H9 (cell line): ENCODE measurements at regions not wholly inside any gene's neighbourhood (a gene's known extent, or its start where the extent isn't known, plus 50 kb on each side); places are given as distances from the start of the nearest gene placed in this dataset.

ENCODE experiments used
- DNase-seq: peaks from one replicate; pipeline ENCODE4 v3.0.0-alpha.2; 2017
- H2AFZ ChIP-seq: one replicate; pipeline ENCODE4 v1.6.1; 2013; ENCODE audit warnings: mild to moderate bottlenecking, low read length, control low read depth, moderate library complexity
- H2AK5ac ChIP-seq: 2 replicates; pipeline ENCODE4 v1.6.1; 2013; ENCODE audit warnings: low read length, control low read depth, mixed read lengths; ENCODE audit not compliant: insufficient read length
- H2BK120ac ChIP-seq: one replicate; pipeline ENCODE4 v1.6.1; 2013; ENCODE audit warnings: low read depth, mild to moderate bottlenecking, low read length, control low read depth, inconsistent platforms; ENCODE audit not compliant: poor library complexity, severe bottlenecking
- H2BK12ac ChIP-seq: 2 replicates; pipeline ENCODE4 v1.6.1; 2013; ENCODE audit warnings: low read length, control low read depth, mixed read lengths, low read depth; ENCODE audit not compliant: insufficient read length
- H2BK15ac ChIP-seq: 2 replicates; pipeline ENCODE4 v1.6.1; 2013; ENCODE audit warnings: low read depth, low read length, control low read depth
- H2BK20ac ChIP-seq: one replicate; pipeline ENCODE4 v1.6.1; 2013; ENCODE audit warnings: low read depth, mild to moderate bottlenecking, low read length, control low read depth, inconsistent platforms; ENCODE audit not compliant: poor library complexity, severe bottlenecking
- H2BK5ac ChIP-seq: 2 replicates; pipeline ENCODE4 v1.6.1; 2013; ENCODE audit warnings: low read length, control low read depth, mixed read lengths; ENCODE audit not compliant: insufficient read length
- H3K14ac ChIP-seq: 2 replicates; pipeline ENCODE4 v1.6.1; 2013; ENCODE audit warnings: low read length, control low read depth; ENCODE audit not compliant: insufficient read depth
- H3K18ac ChIP-seq: 2 replicates; pipeline ENCODE4 v1.6.1; 2013; ENCODE audit warnings: low read depth, mild to moderate bottlenecking, mixed read lengths, low read length, control low read depth; ENCODE audit not compliant: insufficient read length
- H3K23ac ChIP-seq: 2 replicates; pipeline ENCODE4 v1.6.1; 2013; ENCODE audit warnings: low read length, control low read depth, mixed read lengths, low read depth; ENCODE audit not compliant: insufficient read length
- H3K23me2 ChIP-seq: 2 replicates; pipeline ENCODE4 v1.6.1; 2013; ENCODE audit warnings: low read depth, mild to moderate bottlenecking, mixed read lengths, low read length, control low read depth; ENCODE audit not compliant: insufficient read length, poor library complexity, severe bottlenecking
- H3K27ac ChIP-seq: 2 replicates; pipeline ENCODE4 v1.5.1; 2013; ENCODE audit warnings: low read length, control low read depth, mixed read lengths, low read depth; ENCODE audit not compliant: insufficient read length
- H3K27me3 ChIP-seq: 2 replicates; pipeline ENCODE4 v1.6.1; 2013; ENCODE audit warnings: low read length, control low read depth, inconsistent platforms; ENCODE audit not compliant: insufficient read depth
- H3K4ac ChIP-seq: 2 replicates; pipeline ENCODE4 v1.6.1; 2013; ENCODE audit warnings: low read depth, mild to moderate bottlenecking, control low read depth, inconsistent platforms, low read length, moderate library complexity
- H3K4me1 ChIP-seq: 2 replicates; pipeline ENCODE4 v1.6.1; 2013; ENCODE audit warnings: low read length, control low read depth, inconsistent platforms; ENCODE audit not compliant: insufficient read depth
- H3K4me2 ChIP-seq: 2 replicates; pipeline ENCODE4 v1.6.1; 2013; ENCODE audit warnings: low read length, control low read depth, mixed read lengths; ENCODE audit not compliant: insufficient read length, insufficient read depth
- H3K56ac ChIP-seq: 2 replicates; pipeline ENCODE4 v1.6.1; 2013; ENCODE audit warnings: low read depth, mild to moderate bottlenecking, mixed read lengths, low read length, control low read depth; ENCODE audit not compliant: insufficient read length
- H3K79me1 ChIP-seq: 2 replicates; pipeline ENCODE4 v1.6.1; 2013; ENCODE audit warnings: low read depth, mild to moderate bottlenecking, moderate library complexity, low read length, control low read depth, inconsistent platforms; ENCODE audit not compliant: insufficient read depth, poor library complexity, severe bottlenecking
- H3K79me2 ChIP-seq: 2 replicates; pipeline ENCODE4 v1.6.1; 2013; ENCODE audit warnings: low read length, control low read depth, inconsistent platforms; ENCODE audit not compliant: insufficient read depth
- H3K9ac ChIP-seq: 2 replicates; pipeline ENCODE4 v1.6.1; 2013; ENCODE audit warnings: low read length, control low read depth, mixed read lengths; ENCODE audit not compliant: insufficient read length; ENCODE audit errors: extremely low read depth
- H3K9me3 ChIP-seq: one replicate; pipeline ENCODE4 v1.6.1; 2013; ENCODE audit warnings: low read depth, low read length, inconsistent platforms; ENCODE audit not compliant: control insufficient read depth
- H3T11ph ChIP-seq: one replicate; pipeline ENCODE4 v1.6.1; 2013; ENCODE audit warnings: mild to moderate bottlenecking, low read length, control low read depth, inconsistent platforms
- H4K20me1 ChIP-seq: one replicate; pipeline ENCODE4 v1.6.1; 2013; ENCODE audit not compliant: control insufficient read depth, insufficient read length, insufficient read depth
- H4K5ac ChIP-seq: 2 replicates; pipeline ENCODE4 v1.6.1; 2013; ENCODE audit warnings: low read depth, mild to moderate bottlenecking, mixed read lengths, low read length, control low read depth; ENCODE audit not compliant: insufficient read length
- H4K8ac ChIP-seq: replicated peaks from 2 replicates; pipeline ENCODE4 v1.6.1; 2013; ENCODE audit warnings: low read length, control low read depth, mixed read lengths, low read depth; ENCODE audit not compliant: insufficient read length
- H4K91ac ChIP-seq: 2 replicates; pipeline ENCODE4 v1.6.1; 2013; ENCODE audit warnings: low read depth, mild to moderate bottlenecking, moderate library complexity, mixed read lengths, low read length, control low read depth; ENCODE audit not compliant: insufficient read length
- H3K27ac Mint-ChIP-seq, 3 experiments: 2 replicates in 2 of 3; 3 replicates in 1 of 3; pipeline ENCODE4 v1.8.0; 2020 to 2021; ENCODE audit warnings: mixed read lengths in 3 of 3, mild to moderate bottlenecking in 1 of 3, moderate library complexity in 1 of 3
- H3K27me3 Mint-ChIP-seq: 2 replicates; pipeline ENCODE4 v1.8.0; 2021; ENCODE audit warnings: low read depth, mild to moderate bottlenecking, moderate library complexity, mixed read lengths
- H3K36me3 Mint-ChIP-seq, 3 experiments: 2 replicates in 2 of 3; 3 replicates in 1 of 3; pipeline ENCODE4 v1.8.0; 2020 to 2021; ENCODE audit warnings: low read depth in 3 of 3, mixed read lengths in 3 of 3; ENCODE audit not compliant: insufficient read depth in 1 of 3
- H3K4me1 Mint-ChIP-seq, 2 experiments: 2 replicates each; pipeline ENCODE4 v1.8.0; 2020; ENCODE audit warnings: mixed read lengths in 2 of 2
- H3K4me3 Mint-ChIP-seq, 2 experiments: 2 replicates in 1 of 2; 3 replicates in 1 of 2; pipeline ENCODE4 v1.8.0; 2020 to 2021; ENCODE audit warnings: mild to moderate bottlenecking in 2 of 2, mixed read lengths in 2 of 2, moderate library complexity in 1 of 2
- H3K9me3 Mint-ChIP-seq, 2 experiments: 2 replicates in 1 of 2; 3 replicates in 1 of 2; pipeline ENCODE4 v1.8.0; 2020; ENCODE audit warnings: mild to moderate bottlenecking in 2 of 2, mixed read lengths in 2 of 2, moderate library complexity in 1 of 2
- CTCF ChIP-seq: fragments of 200-600 bp; sonication (generic); conservative IDR thresholded peaks from 3 replicates; pipeline ENCODE4 v1.8.0; 2021; ENCODE audit warnings: antibody characterized with exemption, mild to moderate bottlenecking
- WGBS: extraction: QIAGEN DNeasy Blood & Tissue Kit; methylation state at CpG from one replicate; pipeline ENCODE4 v1.1.7; 2013; ENCODE audit warnings: missing lambda C conversion rate, low lambda C conversion rate, mixed read lengths; ENCODE audit not compliant: insufficient read length; ENCODE audit errors: extremely low coverage; 5-methylcytosine and 5-hydroxymethylcytosine counted together

- no peak overlapping the region for H3K4me2 ChIP-seq
- peak overlapping the region; percentile 19; the same call in 1 of the 2 replicates for H3K14ac ChIP-seq
- H3K4me1 ChIP-seq, result no peaks in the 10 kb centered on the region; the same call in 1 of the 2 replicates
- no peak overlapping the region for H4K5ac ChIP-seq
- peak; percentile 89 for TF ChIP-seq CTCF
- H3K79me2 ChIP-seq, result no peaks in the 10 kb centered on the region
- no peak overlapping the region for H2AK5ac ChIP-seq
- no peaks in the 10 kb centered on the region for H3K23me2 ChIP-seq
- Mint-ChIP-seq H3K9me3 (no peaks in the 10 kb centered on the region), H3K36me3 (no peaks in the 10 kb centered on the region), H3K4me3 (no peak overlapping the region), H3K4me1 (peaks cover 36 to 40% of the 10 kb centered on the region in 2 experiments), H3K27me3 (no peaks in the 10 kb centered on the region; the same call in 1 of the 2 replicates), H3K27ac (peak overlapping the region; percentile 70 to 98 (median 96); a peak in 6 of 7 replicates)
- no peaks in the 10 kb centered on the region for H3K9me3 ChIP-seq
- H3T11ph ChIP-seq, result no peak overlapping the region
- no peak overlapping the region for H2BK15ac ChIP-seq
- H2BK5ac ChIP-seq, result no peak overlapping the region
- H2BK120ac ChIP-seq, result no peak overlapping the region
- H4K8ac ChIP-seq, result no peak overlapping the region
- H3K27me3 ChIP-seq, result no peaks in the 10 kb centered on the region
- WGBS, result no CpG with 5 or more reads among the region's 8 CpGs
- H2BK12ac ChIP-seq, result no peak overlapping the region
- no peak overlapping the region for H4K91ac ChIP-seq
- no peak overlapping the region for H3K27ac ChIP-seq
- H3K18ac ChIP-seq, result peak overlapping the region; percentile 53
- peak; percentile 92 for DNase-seq
- no peak overlapping the region for H3K56ac ChIP-seq
- H3K23ac ChIP-seq, result no peak overlapping the region
- H3K79me1 ChIP-seq, result no peaks in the 10 kb centered on the region
- H4K20me1 ChIP-seq, result no peaks in the 10 kb centered on the region
- no peak overlapping the region for H3K4ac ChIP-seq
- H3K9ac ChIP-seq, result no peak overlapping the region
- no peak overlapping the region for H2BK20ac ChIP-seq
- H2AFZ ChIP-seq, result peak overlapping the region; percentile 81
Measured at GRCh38 chr4:100093091-100093866, 97.0 kb downstream of the DDIT4L start.
